GM19025 (cell line): ENCODE measurements at regions not wholly inside any gene's neighbourhood (a gene's known extent, or its start where the extent isn't known, plus 50 kb on each side); places are given as distances from the start of the nearest gene placed in this dataset.

Experiments used
- ATAC-seq: cut with Tn5 transposase; IDR thresholded peaks from one replicate; pipeline ENCODE4 v1.9.1; 2021; ENCODE audit warnings: mild to moderate bottlenecking, low read depth, moderate library complexity; ENCODE audit not compliant: unreplicated experiment

GRCh38 chr16:59190731-59191130, 456.6 kb upstream of the GOT2 start:
- no peak for ATAC-seq

GRCh38 chr16:59188029-59188428, 453.9 kb upstream of the GOT2 start:
- no peak for ATAC-seq

- ATAC-seq, result no peak
Measured at GRCh38 chr16:59181821-59182420, 447.8 kb upstream of the GOT2 start.

- no peak for ATAC-seq
Measured at GRCh38 chr16:59180083-59180476, 446.0 kb upstream of the GOT2 start.

- no peak for ATAC-seq
Measured at GRCh38 chr16:59179446-59180082, 445.4 kb upstream of the GOT2 start.

GRCh38 chr16:59173408-59173831, 439.3 kb upstream of the GOT2 start:
- no peak for ATAC-seq

- no peak for ATAC-seq
Measured at GRCh38 chr16:59170099-59170712, 436.1 kb upstream of the GOT2 start.

- no peak for ATAC-seq
Measured at GRCh38 chr16:59169168-59169567, 435.1 kb upstream of the GOT2 start.

GRCh38 chr16:59168461-59169114, 434.5 kb upstream of the GOT2 start:
- no peak for ATAC-seq

GRCh38 chr16:59164461-59164860, 430.3 kb upstream of the GOT2 start:
- no peak for ATAC-seq

- ATAC-seq, result no peak
Measured at GRCh38 chr16:59163371-59164055, 429.4 kb upstream of the GOT2 start.

- ATAC-seq, result no peak
Measured at GRCh38 chr16:59161679-59162078, 427.6 kb upstream of the GOT2 start.

GRCh38 chr16:59154295-59154694, 420.2 kb upstream of the GOT2 start:
- ATAC-seq, result no peak

GRCh38 chr16:59148769-59149155, 414.6 kb upstream of the GOT2 start:
- no peak for ATAC-seq

- ATAC-seq, result no peak
Measured at GRCh38 chr16:59148056-59148768, 414.1 kb upstream of the GOT2 start.

- no peak for ATAC-seq
Measured at GRCh38 chr16:59146140-59146539, 412.0 kb upstream of the GOT2 start.

GRCh38 chr16:59144841-59145240, 410.7 kb upstream of the GOT2 start:
- no peak for ATAC-seq

- no peak for ATAC-seq
Measured at GRCh38 chr16:59144326-59144725, 410.2 kb upstream of the GOT2 start.

GRCh38 chr16:59126486-59126885, 392.4 kb upstream of the GOT2 start:
- ATAC-seq, result no peak

GRCh38 chr16:59124056-59124455, 389.9 kb upstream of the GOT2 start:
- no peak for ATAC-seq
